GM12891 (cell line): ENCODE measurements at regions not wholly inside any gene's neighbourhood (a gene's known extent, or its start where the extent isn't known, plus 50 kb on each side); places are given as distances from the start of the nearest gene placed in this dataset.

Experiments
- PAX5 ChIP-seq: IDR thresholded peaks from 2 replicates; pipeline ENCODE4 v1.6.1; 2011; ENCODE audit warnings: low read length, moderate library complexity, mild to moderate bottlenecking; ENCODE audit not compliant: insufficient read depth, severe bottlenecking
- POLR2A ChIP-seq: IDR thresholded peaks from 2 replicates; pipeline ENCODE4 v1.6.1; 2011; ENCODE audit warnings: low read depth, low read length, control low read depth
- POLR2AphosphoS5 ChIP-seq: IDR thresholded peaks from 2 replicates; pipeline ENCODE4 v1.6.1; 2011; ENCODE audit warnings: low read depth, low read length, control low read depth
- SPI1 ChIP-seq: IDR thresholded peaks from 2 replicates; pipeline ENCODE4 v1.6.1; 2011; ENCODE audit warnings: low read depth, low read length, control low read depth
- TAF1 ChIP-seq: IDR thresholded peaks from 2 replicates; pipeline ENCODE4 v1.6.1; 2011; ENCODE audit warnings: low read depth, low read length, control low read depth

GRCh38 chr5:143558048-143558447, 154.6 kb upstream of the NR3C1 start:
- TF ChIP-seq POLR2AphosphoS5 (no peak), POLR2A (no peak), PAX5 (no peak), TAF1 (no peak), SPI1 (no peak)
